Smooth muscle cell (in vitro differentiated cells): ENCODE measurements at regions not wholly inside any gene's neighbourhood (a gene's known extent, or its start where the extent isn't known, plus 50 kb on each side); places are given as distances from the start of the nearest gene placed in this dataset.

Source experiments
- DNase-seq: peaks from one replicate; lab custom pipeline; 2025; ENCODE audit not compliant: unreplicated experiment; lab: John Stamatoyannopoulos, UW
- H2AFZ ChIP-seq: fragments of 200-600 bp; sonication (generic); 2 replicates; pipeline ENCODE4 v1.6.0; 2016; ENCODE audit warnings: antibody characterized with exemption, low read depth, mild to moderate bottlenecking
- H3F3A ChIP-seq: fragments of 200-600 bp; sonication (generic); 2 replicates; pipeline ENCODE4 v1.6.0; 2017; ENCODE audit warnings: antibody characterized with exemption, low read depth
- H3K27ac ChIP-seq: fragments of 200-600 bp; sonication (generic); 2 replicates; pipeline ENCODE4 v1.5.1; 2016; ENCODE audit warnings: low read depth, mild to moderate bottlenecking
- H3K27me3 ChIP-seq: fragments of 200-600 bp; sonication (generic); 2 replicates; pipeline ENCODE4 v1.6.1; 2016; ENCODE audit warnings: low read depth, mild to moderate bottlenecking
- H3K36me3 ChIP-seq: fragments of 200-600 bp; sonication (generic); 2 replicates; pipeline ENCODE4 v1.5.1; 2016; ENCODE audit warnings: low read depth
- H3K4me1 ChIP-seq: fragments of 200-600 bp; sonication (generic); 2 replicates; pipeline ENCODE4 v1.5.1; 2016; ENCODE audit warnings: low read depth
- H3K4me2 ChIP-seq: fragments of 200-600 bp; sonication (generic); 2 replicates; pipeline ENCODE4 v1.6.0; 2016; ENCODE audit warnings: mild to moderate bottlenecking
- H3K4me3 ChIP-seq: fragments of 200-600 bp; sonication (generic); 2 replicates; pipeline ENCODE4 v1.5.1; 2016; ENCODE audit warnings: mild to moderate bottlenecking
- H3K79me2 ChIP-seq: fragments of 200-600 bp; sonication (generic); 2 replicates; pipeline ENCODE4 v1.6.0; 2016; ENCODE audit warnings: low read depth, mild to moderate bottlenecking
- H3K9ac ChIP-seq: fragments of 200-600 bp; sonication (generic); 2 replicates; pipeline ENCODE4 v1.6.0; 2016; ENCODE audit warnings: low read depth
- H3K9me3 ChIP-seq: fragments of 200-600 bp; sonication (generic); replicated peaks from 2 replicates; pipeline ENCODE4 v1.5.1; 2016; ENCODE audit warnings: low read depth
- H4K20me1 ChIP-seq: fragments of 200-600 bp; sonication (generic); 2 replicates; pipeline ENCODE4 v1.6.0; 2016; ENCODE audit warnings: low read depth
- CTCF ChIP-seq: fragments of 200-600 bp; sonication (generic); IDR thresholded peaks from 2 replicates; pipeline ENCODE4 v1.5.1; 2017; ENCODE audit warnings: borderline replicate concordance, mild to moderate bottlenecking, antibody characterized with exemption; ENCODE audit not compliant: insufficient read depth, poor library complexity, severe bottlenecking
- WGBS: methylation state at CpG from one replicate; pipeline ENCODE4 v1.1.7; 2016; ENCODE audit warnings: low lambda C conversion rate; 5-methylcytosine and 5-hydroxymethylcytosine counted together

- H3K27me3 ChIP-seq: no peaks in the 10 kb centered on the region
- H3K9me3 ChIP-seq: no peaks in the 10 kb centered on the region
- H3F3A ChIP-seq: no peaks in the 10 kb centered on the region
- H3K4me3 ChIP-seq: no peak overlapping the region
- H3K27ac ChIP-seq: no peak overlapping the region
- no peaks in the 10 kb centered on the region for H3K79me2 ChIP-seq
- no peaks in the 10 kb centered on the region for H4K20me1 ChIP-seq
- H3K4me1 ChIP-seq: no peaks in the 10 kb centered on the region
- DNase-seq: no peak
- H3K36me3 ChIP-seq: no peaks in the 10 kb centered on the region
- no peak overlapping the region for H2AFZ ChIP-seq
- H3K4me2 ChIP-seq: no peak overlapping the region
- TF ChIP-seq CTCF: no peak
- no peak overlapping the region for H3K9ac ChIP-seq
- 85% methylated on average over 3 of the region's 3 CpGs for WGBS
Observed at GRCh38 chr18:64399566-64399965, 250.7 kb upstream of the LINC00305 start.

DNA sequence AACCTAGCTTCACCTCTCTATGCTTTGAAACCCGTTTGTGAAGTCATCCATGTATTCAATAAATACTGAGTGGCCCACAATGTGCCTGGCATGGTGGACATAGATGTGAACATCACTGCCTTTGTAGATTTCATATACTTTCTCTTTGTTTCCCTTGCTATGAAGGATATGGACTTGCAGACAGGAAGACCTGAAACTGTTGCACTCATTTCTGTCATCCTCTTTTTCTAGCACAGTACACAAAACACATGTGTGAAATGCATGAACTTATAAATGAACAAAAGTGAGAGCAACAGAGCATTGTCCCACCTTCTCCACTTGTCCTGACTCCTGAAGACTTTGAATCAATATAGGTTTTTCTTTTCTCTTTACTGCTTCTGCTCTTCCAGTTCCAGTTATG, 249.4 kb upstream of the LINC00305 start:
- H3K36me3 ChIP-seq: no peaks in the 10 kb centered on the region
- TF ChIP-seq CTCF: no peak
- H3K4me2 ChIP-seq: no peak overlapping the region
- H3K27ac ChIP-seq: no peak overlapping the region
- no peaks in the 10 kb centered on the region for H3F3A ChIP-seq
- H4K20me1 ChIP-seq: no peaks in the 10 kb centered on the region
- 84% methylated on average over 1 of the region's 1 CpG for WGBS
- no peaks in the 10 kb centered on the region for H3K4me1 ChIP-seq
- no peaks in the 10 kb centered on the region for H3K79me2 ChIP-seq
- no peaks in the 10 kb centered on the region for H3K9me3 ChIP-seq
- H3K4me3 ChIP-seq: no peak overlapping the region
- no peak for DNase-seq
- H3K9ac ChIP-seq: no peak overlapping the region
- no peaks in the 10 kb centered on the region for H3K27me3 ChIP-seq
- no peak overlapping the region for H2AFZ ChIP-seq

DNA sequence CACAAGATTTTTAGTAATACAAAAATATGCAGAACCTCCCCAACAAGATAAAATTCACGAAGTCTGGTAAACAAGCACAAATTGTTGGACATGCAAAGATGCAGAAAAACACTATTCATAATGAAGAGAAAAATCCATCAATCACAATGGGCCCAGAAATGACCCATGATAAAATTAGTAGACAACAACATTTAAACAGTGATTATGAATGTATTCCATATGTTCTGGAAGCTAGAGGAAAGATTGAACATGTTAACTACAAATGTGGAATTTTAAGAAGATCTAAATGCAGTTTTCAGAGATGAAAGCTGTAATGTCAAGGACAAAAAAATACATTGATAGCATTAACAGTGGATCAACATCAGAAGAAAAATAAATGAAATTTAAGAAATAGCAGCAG, 243.3 kb upstream of the LINC00305 start:
- Histone ChIP-seq H3F3A (no peaks in the 10 kb centered on the region), H2AFZ (no peak overlapping the region), H3K79me2 (no peaks in the 10 kb centered on the region), H3K36me3 (no peaks in the 10 kb centered on the region), H3K4me3 (no peak overlapping the region), H3K4me1 (no peaks in the 10 kb centered on the region), H3K27me3 (no peaks in the 10 kb centered on the region), H3K9ac (no peak overlapping the region), H4K20me1 (no peaks in the 10 kb centered on the region), H3K9me3 (no peaks in the 10 kb centered on the region), H3K4me2 (no peak overlapping the region), H3K27ac (no peak overlapping the region)
- 68% methylated on average over 1 of the region's 1 CpG for WGBS
- TF ChIP-seq CTCF: no peak
- no peak for DNase-seq

- no peak for DNase-seq
- Histone ChIP-seq H3K4me2 (no peak overlapping the region), H2AFZ (no peak overlapping the region), H4K20me1 (no peaks in the 10 kb centered on the region), H3K9ac (no peak overlapping the region), H3K27me3 (no peaks in the 10 kb centered on the region), H3K4me1 (no peaks in the 10 kb centered on the region), H3K27ac (no peak overlapping the region), H3K9me3 (no peaks in the 10 kb centered on the region), H3K4me3 (no peak overlapping the region), H3F3A (no peaks in the 10 kb centered on the region), H3K36me3 (no peaks in the 10 kb centered on the region), H3K79me2 (no peaks in the 10 kb centered on the region)
- 85% methylated on average over 1 of the region's 1 CpG for WGBS
- TF ChIP-seq CTCF: no peak
Observed at GRCh38 chr18:64384101-64384500, 235.2 kb upstream of the LINC00305 start.
